ENCODE measurements at regions not wholly inside any gene's neighbourhood (a gene's known extent, or its start where the extent isn't known, plus 50 kb on each side); places are given as distances from the start of the nearest gene placed in this dataset.

GRCh38 chr4:29704059-29704458 is 1016.1 kb upstream of the PCDH7 start:
- H3K9me3 ChIP-seq (ENCODE audit: insufficient read depth, low read length) = peaks cover 14% of the 10 kb centered on the region; the same call in 1 of the 2 replicates
- no peak for TF ChIP-seq SUZ12 (IDR thresholded peaks at IDR 0.05; ENCODE audit: extremely low read depth, insufficient read depth, insufficient read length)
- no peak for TF ChIP-seq YY1 (IDR thresholded peaks at IDR 0.05; ENCODE audit: insufficient read depth, insufficient read length)
- TF ChIP-seq ZNF274 (IDR thresholded peaks at IDR 0.05; ENCODE audit: low read depth, low read length) = no peak

GRCh38 chr4:29708473-29708872 is 1011.7 kb upstream of the PCDH7 start:
- no peak for DNase-seq (ENCODE audit: low read depth, low spot score)

More at GRCh38 chr4:29704059-29704458, 1016.1 kb upstream of the PCDH7 start:
- H3K36me3 ChIP-seq (ENCODE audit: insufficient read depth, insufficient read length, low read length) = no peaks in the 10 kb centered on the region
- no peak overlapping the region for H3K4me3 ChIP-seq (ENCODE audit: insufficient read length, low read depth)
- H3K27me3 ChIP-seq (ENCODE audit: insufficient read depth, insufficient read length) = no peaks in the 10 kb centered on the region
- H3K4me1 ChIP-seq (ENCODE audit: insufficient read depth, insufficient read length) = no peaks in the 10 kb centered on the region
- DNase-seq (ENCODE audit: low read depth, low spot score) = no peak
- H3K9ac ChIP-seq (ENCODE audit: insufficient read length, low read depth) = no peak overlapping the region

GRCh38 chr4:29710519-29710918 is 1009.6 kb upstream of the PCDH7 start:
- TF ChIP-seq YY1 (IDR thresholded peaks at IDR 0.05; ENCODE audit: insufficient read depth, insufficient read length) (no peak), ZNF274 (IDR thresholded peaks at IDR 0.05; ENCODE audit: low read depth, low read length) (no peak), SUZ12 (IDR thresholded peaks at IDR 0.05; ENCODE audit: extremely low read depth, insufficient read depth, insufficient read length) (no peak)
- H3K9ac ChIP-seq (ENCODE audit: insufficient read length, low read depth) = no peak overlapping the region
- no peaks in the 10 kb centered on the region for H3K27me3 ChIP-seq (ENCODE audit: insufficient read depth, insufficient read length)
- DNase-seq (ENCODE audit: low read depth, low spot score) = no peak
- H3K36me3 ChIP-seq (ENCODE audit: insufficient read depth, insufficient read length, low read length) = no peaks in the 10 kb centered on the region
- peaks cover 14% of the 10 kb centered on the region; the same call in 1 of the 2 replicates for H3K9me3 ChIP-seq (ENCODE audit: insufficient read depth, low read length)
- no peaks in the 10 kb centered on the region for H3K4me1 ChIP-seq (ENCODE audit: insufficient read depth, insufficient read length)
- H3K4me3 ChIP-seq (ENCODE audit: insufficient read length, low read depth) = no peak overlapping the region

More at GRCh38 chr4:29708473-29708872, 1011.7 kb upstream of the PCDH7 start:
- Histone ChIP-seq H3K4me3 (ENCODE audit: insufficient read length, low read depth) (no peak overlapping the region), H3K36me3 (ENCODE audit: insufficient read depth, insufficient read length, low read length) (no peaks in the 10 kb centered on the region), H3K9ac (ENCODE audit: insufficient read length, low read depth) (no peak overlapping the region), H3K9me3 (ENCODE audit: insufficient read depth, low read length) (peaks cover 14% of the 10 kb centered on the region; the same call in 1 of the 2 replicates), H3K4me1 (ENCODE audit: insufficient read depth, insufficient read length) (no peaks in the 10 kb centered on the region), H3K27me3 (ENCODE audit: insufficient read depth, insufficient read length) (no peaks in the 10 kb centered on the region)
- TF ChIP-seq YY1 (IDR thresholded peaks at IDR 0.05; ENCODE audit: insufficient read depth, insufficient read length) (no peak), ZNF274 (IDR thresholded peaks at IDR 0.05; ENCODE audit: low read depth, low read length) (no peak), SUZ12 (IDR thresholded peaks at IDR 0.05; ENCODE audit: extremely low read depth, insufficient read depth, insufficient read length) (no peak)

DNA sequence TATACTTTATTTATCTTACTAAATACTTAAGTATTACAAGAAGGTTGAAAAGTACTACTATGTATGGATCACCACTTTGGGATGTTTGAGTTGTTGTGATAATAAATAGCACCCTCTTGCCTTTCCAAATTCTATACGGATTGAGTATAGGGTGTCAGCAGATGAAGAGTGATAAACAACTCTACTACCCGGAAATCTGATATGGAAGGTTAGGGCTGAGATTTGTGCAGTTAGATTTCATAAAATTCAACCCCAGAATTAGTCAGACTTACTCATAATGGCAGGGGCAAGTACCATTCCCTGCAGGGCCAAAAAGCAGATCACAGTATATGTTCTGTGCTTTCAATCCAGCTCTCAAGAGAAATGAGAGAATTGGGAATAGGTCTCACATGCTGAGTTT is 1008.9 kb upstream of the PCDH7 start:
- Histone ChIP-seq H3K4me1 (ENCODE audit: insufficient read depth, insufficient read length) (no peaks in the 10 kb centered on the region), H3K27me3 (ENCODE audit: insufficient read depth, insufficient read length) (no peaks in the 10 kb centered on the region), H3K4me3 (ENCODE audit: insufficient read length, low read depth) (no peak overlapping the region), H3K9ac (ENCODE audit: insufficient read length, low read depth) (no peak overlapping the region), H3K36me3 (ENCODE audit: insufficient read depth, insufficient read length, low read length) (no peaks in the 10 kb centered on the region), H3K9me3 (ENCODE audit: insufficient read depth, low read length) (peaks cover 8% of the 10 kb centered on the region; the same call in 1 of the 2 replicates)
- TF ChIP-seq YY1 (IDR thresholded peaks at IDR 0.05; ENCODE audit: insufficient read depth, insufficient read length) (no peak), ZNF274 (IDR thresholded peaks at IDR 0.05; ENCODE audit: low read depth, low read length) (no peak)
- no peak for DNase-seq (ENCODE audit: low read depth, low spot score)

DNA sequence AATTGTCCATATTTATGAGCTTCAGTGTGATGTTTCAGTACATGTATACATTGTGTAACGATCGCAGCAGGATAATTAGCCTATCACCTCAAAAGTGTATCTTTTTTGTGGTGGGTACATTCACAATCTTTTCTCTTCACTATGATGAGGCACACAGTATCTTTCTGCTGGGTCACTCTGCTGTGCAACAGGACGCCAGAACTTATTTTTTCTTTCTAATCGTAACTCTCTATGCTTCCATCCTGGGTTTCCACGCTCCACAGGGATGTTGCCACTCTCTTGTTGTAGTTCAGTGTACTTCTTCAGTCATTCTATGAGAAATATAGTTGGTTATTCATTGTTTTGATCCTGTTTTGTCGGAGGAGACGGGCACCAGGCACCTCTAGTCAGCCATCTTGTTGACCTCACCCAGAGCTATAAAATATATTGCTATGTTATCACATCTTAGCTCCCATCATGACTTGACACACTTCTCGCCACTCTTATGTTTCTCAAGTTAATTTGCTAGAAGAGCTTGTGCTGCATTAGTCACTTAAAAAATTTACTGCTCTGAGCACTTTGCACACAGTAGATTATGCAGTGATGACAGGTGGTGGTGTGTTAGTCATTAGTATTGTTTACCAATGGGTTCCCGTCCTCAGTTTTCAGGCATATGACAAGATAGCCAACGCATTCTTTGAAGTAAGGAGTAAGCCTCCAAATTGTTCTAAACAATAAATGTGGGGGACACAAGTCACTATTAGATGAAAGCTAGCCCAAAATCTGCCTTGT is 1002.7 kb upstream of the PCDH7 start:
- H3K36me3 ChIP-seq (ENCODE audit: insufficient read depth, insufficient read length, low read length) = no peaks in the 10 kb centered on the region
- DNase-seq (ENCODE audit: low read depth, low spot score) = no peak
- H3K4me3 ChIP-seq (ENCODE audit: insufficient read length, low read depth) = no peak overlapping the region
- no peaks in the 10 kb centered on the region for H3K4me1 ChIP-seq (ENCODE audit: insufficient read depth, insufficient read length)
- no peak overlapping the region for H3K9ac ChIP-seq (ENCODE audit: insufficient read length, low read depth)
- no peaks in the 10 kb centered on the region for H3K9me3 ChIP-seq (ENCODE audit: insufficient read depth, low read length)
- no peaks in the 10 kb centered on the region for H3K27me3 ChIP-seq (ENCODE audit: insufficient read depth, insufficient read length)
- TF ChIP-seq SUZ12 (IDR thresholded peaks at IDR 0.05; ENCODE audit: extremely low read depth, insufficient read depth, insufficient read length) (no peak), ZNF274 (IDR thresholded peaks at IDR 0.05; ENCODE audit: low read depth, low read length) (no peak), YY1 (IDR thresholded peaks at IDR 0.05; ENCODE audit: insufficient read depth, insufficient read length) (no peak)

GRCh38 chr4:29718136-29718535 is 1002.0 kb upstream of the PCDH7 start:
- no peak for DNase-seq (ENCODE audit: low read depth, low spot score)
- no peaks in the 10 kb centered on the region for H3K4me1 ChIP-seq (ENCODE audit: insufficient read depth, insufficient read length)

DNA sequence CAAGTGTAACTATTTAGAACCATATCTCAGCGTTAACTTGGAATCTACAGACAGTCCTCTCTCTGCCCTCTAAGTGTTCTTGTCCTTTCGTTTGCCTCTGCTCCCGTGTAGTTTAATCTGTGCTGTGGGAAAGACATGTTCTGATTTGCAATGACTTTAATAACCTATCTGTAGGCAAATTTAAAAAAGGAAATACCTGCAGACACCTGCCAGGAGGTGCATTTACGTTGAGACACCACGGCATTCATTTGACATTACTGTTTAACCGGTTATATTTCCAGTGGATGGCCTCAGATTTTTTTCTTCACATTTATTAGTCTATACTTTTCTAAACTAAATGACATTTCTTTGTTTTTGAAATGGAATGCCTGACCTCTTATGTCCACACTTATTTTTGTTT is 997.9 kb upstream of the PCDH7 start:
- Histone ChIP-seq H3K27me3 (ENCODE audit: insufficient read depth, insufficient read length) (no peaks in the 10 kb centered on the region), H3K4me3 (ENCODE audit: insufficient read length, low read depth) (no peak overlapping the region), H3K9ac (ENCODE audit: insufficient read length, low read depth) (no peak overlapping the region), H3K9me3 (ENCODE audit: insufficient read depth, low read length) (no peaks in the 10 kb centered on the region), H3K4me1 (ENCODE audit: insufficient read depth, insufficient read length) (no peaks in the 10 kb centered on the region), H3K36me3 (ENCODE audit: insufficient read depth, insufficient read length, low read length) (no peaks in the 10 kb centered on the region)
- no peak for DNase-seq (ENCODE audit: low read depth, low spot score)
- TF ChIP-seq SUZ12 (IDR thresholded peaks at IDR 0.05; ENCODE audit: extremely low read depth, insufficient read depth, insufficient read length) (no peak), YY1 (IDR thresholded peaks at IDR 0.05; ENCODE audit: insufficient read depth, insufficient read length) (no peak), ZNF274 (IDR thresholded peaks at IDR 0.05; ENCODE audit: low read depth, low read length) (no peak)

More at GRCh38 chr4:29718136-29718535, 1002.0 kb upstream of the PCDH7 start:
- Histone ChIP-seq H3K9me3 (ENCODE audit: insufficient read depth, low read length) (no peaks in the 10 kb centered on the region), H3K9ac (ENCODE audit: insufficient read length, low read depth) (no peak overlapping the region), H3K36me3 (ENCODE audit: insufficient read depth, insufficient read length, low read length) (no peaks in the 10 kb centered on the region), H3K27me3 (ENCODE audit: insufficient read depth, insufficient read length) (no peaks in the 10 kb centered on the region), H3K4me3 (ENCODE audit: insufficient read length, low read depth) (no peak overlapping the region)
- TF ChIP-seq ZNF274 (IDR thresholded peaks at IDR 0.05; ENCODE audit: low read depth, low read length) (no peak), SUZ12 (IDR thresholded peaks at IDR 0.05; ENCODE audit: extremely low read depth, insufficient read depth, insufficient read length) (no peak), YY1 (IDR thresholded peaks at IDR 0.05; ENCODE audit: insufficient read depth, insufficient read length) (no peak)
